Transverse colon (tissue), 4 donors: ENCODE measurements at regions not wholly inside any gene's neighbourhood (a gene's known extent, or its start where the extent isn't known, plus 50 kb on each side); places are given as distances from the start of the nearest gene placed in this dataset.

ENCODE experiments used
- DNase-seq: peaks from one replicate; pipeline ENCODE4 v3.0.0-alpha.2; 2019
- H3K27ac ChIP-seq, 4 donors: fragments of 200-600 bp; sonication (generic); 2 replicates each; pipeline ENCODE4 v1.5.1; 2016 to 2018; ENCODE audit warnings: inconsistent platforms in 4 of 4
- H3K27me3 ChIP-seq: fragments of 200-600 bp; sonication (generic); 2 replicates; pipeline ENCODE4 v1.5.1; 2017; ENCODE audit warnings: inconsistent platforms
- H3K36me3 ChIP-seq, 4 donors: fragments of 200-600 bp; sonication (generic); 2 replicates each; pipeline ENCODE4 v1.5.1; 2017 to 2019; ENCODE audit warnings: inconsistent platforms in 4 of 4
- H3K4me1 ChIP-seq, 4 donors: fragments of 200-600 bp; sonication (generic); 2 replicates each; pipeline ENCODE4 v1.5.1; 2017 to 2020; ENCODE audit warnings: inconsistent platforms in 4 of 4
- H3K4me3 ChIP-seq, 4 donors: fragments of 200-600 bp; sonication (generic); 1 replicate in 1 of 4; 2 replicates in 3 of 4; pipeline versions ENCODE4 v1.5.1 to v1.6.1; 2017 to 2019; ENCODE audit warnings: inconsistent platforms in 4 of 4
- H3K9me3 ChIP-seq, 2 donors: fragments of 200-600 bp; sonication (generic); 2 replicates each; pipeline ENCODE4 v1.5.1; 2017 to 2019; ENCODE audit warnings: inconsistent platforms in 2 of 2
- CTCF ChIP-seq, 5 experiments: fragments of 200-600 bp in 3 of 5; fragments of 450-650 bp in 2 of 5; sonication (generic) in 3 of 5; IDR thresholded peaks; 1 replicate in 2 of 5; 2 replicates in 3 of 5; pipeline ENCODE4 v1.5.1; 2016 to 2017; ENCODE audit warnings: antibody characterized with exemption in 5 of 5, inconsistent platforms in 3 of 5, mild to moderate bottlenecking in 2 of 5, moderate library complexity in 1 of 5
- EP300 ChIP-seq: sonication (generic); formaldehyde crosslinking; IDR thresholded peaks from one replicate; pipeline ENCODE4 v1.6.1; 2017; ENCODE audit warnings: antibody characterized with exemption, low read depth
- POLR2A ChIP-seq: fragments of 450-650 bp; IDR thresholded peaks from one replicate; pipeline ENCODE4 v1.6.1; 2016; ENCODE audit warnings: antibody characterized with exemption, mild to moderate bottlenecking, moderate library complexity
- POLR2AphosphoS5 ChIP-seq, 3 donors: sonication (generic); formaldehyde crosslinking; IDR thresholded peaks; one replicate each; pipeline ENCODE4 v1.6.1; 2016; ENCODE audit warnings: antibody characterized with exemption in 3 of 3
- WGBS, 2 donors: methylation state at CpG; one replicate each; pipeline ENCODE4 v1.1.5; 2018; ENCODE audit warnings: low coverage in 1 of 2; 5-methylcytosine and 5-hydroxymethylcytosine counted together
- in situ Hi-C, 4 donors: fragments of 200-750 bp; cut with MboI; loops; one replicate each; pipeline versions ENCODE4 v1.15.0 to v1.15.1; 2017; ENCODE audit warnings: low sequenced_read_pairs in 3 of 4, low pct_ligation_motif_present in 1 of 4, low pct_unique_long_range_greater_than_20kb in 1 of 4
- intact Hi-C: fragments of 100-400 bp; cut with DNase I; formaldehyde crosslinking; loops from one replicate; pipeline ENCODE4 v1.15.1; 2023; ENCODE audit warnings: low total_unique reads

GRCh38 chr6:1103021-1103420 lies 208.9 kb upstream of the FOXQ1 start:
- Histone ChIP-seq H3K9me3 (no peaks in the 10 kb centered on the region), H3K4me1 (no peaks in the 10 kb centered on the region), H3K27ac (no peak overlapping the region), H3K27me3 (peaks cover 5% of the 10 kb centered on the region), H3K4me3 (no peak overlapping the region), H3K36me3 (no peaks in the 10 kb centered on the region)
- in situ Hi-C loops (no loop called here), intact Hi-C loops (no loop called here)
- TF ChIP-seq EP300, result no peak
- TF ChIP-seq POLR2AphosphoS5 (IDR thresholded peaks at IDR 0.05), result no peak
- no peak for TF ChIP-seq CTCF (IDR thresholded peaks at IDR 0.05)
- no peak for TF ChIP-seq POLR2A
- 69 to 87% methylated on average over 6 to 8 of the region's 8 CpGs for WGBS, 2 donors
- no peak for DNase-seq

GRCh38 chr6:1100269-1100668 lies 211.6 kb upstream of the FOXQ1 start:
- Histone ChIP-seq H3K27ac (no peak overlapping the region), H3K4me1 (no peaks in the 10 kb centered on the region), H3K36me3 (no peaks in the 10 kb centered on the region), H3K9me3 (no peaks in the 10 kb centered on the region), H3K4me3 (no peak overlapping the region), H3K27me3 (peaks cover 5% of the 10 kb centered on the region)
- WGBS, 2 donors, result 81 to 90% methylated on average over 8 of the region's 8 CpGs
- intact Hi-C loops (no loop called here), in situ Hi-C loops (no loop called here)
- DNase-seq, result no peak
- TF ChIP-seq EP300 (no peak), POLR2A (no peak), CTCF (IDR thresholded peaks at IDR 0.05) (no peak), POLR2AphosphoS5 (IDR thresholded peaks at IDR 0.05) (no peak)

- Histone ChIP-seq H3K36me3 (no peaks in the 10 kb centered on the region), H3K9me3 (no peaks in the 10 kb centered on the region), H3K27me3 (no peaks in the 10 kb centered on the region), H3K4me3 (no peak overlapping the region), H3K27ac (no peak overlapping the region), H3K4me1 (no peaks in the 10 kb centered on the region)
- no peak for DNase-seq
- in situ Hi-C loops, result no loop called here
- 70 to 74% methylated on average over 4 to 9 of the region's 9 CpGs for WGBS, 2 donors
- TF ChIP-seq POLR2A (no peak), CTCF (IDR thresholded peaks at IDR 0.05) (no peak), POLR2AphosphoS5 (IDR thresholded peaks at IDR 0.05) (no peak), EP300 (no peak)
- intact Hi-C loops, result no loop called here
These were observed 212.6 kb upstream of the FOXQ1 start for GRCh38 chr6:1099264-1099663.

GRCh38 chr6:1096967-1097765 lies 214.7 kb upstream of the FOXQ1 start:
- no peaks in the 10 kb centered on the region for H3K27me3 ChIP-seq
- TF ChIP-seq POLR2A (no peak), CTCF (IDR thresholded peaks at IDR 0.05) (no peak), POLR2AphosphoS5 (IDR thresholded peaks at IDR 0.05) (no peak), EP300 (no peak)
- H3K9me3 ChIP-seq, result no peaks in the 10 kb centered on the region
- H3K27ac ChIP-seq, result no peak overlapping the region
- intact Hi-C loops (no loop called here), in situ Hi-C loops (no loop called here)
- 85 to 96% methylated on average over 4 to 10 of the region's 11 CpGs for WGBS, 2 donors
- DNase-seq, result no peak
- no peak overlapping the region for H3K4me3 ChIP-seq
- peaks cover 0 to 2% (median under 1%) of the 10 kb centered on the region in 4 donors for H3K4me1 ChIP-seq
- H3K36me3 ChIP-seq, result no peaks in the 10 kb centered on the region
